Prostate gland (tissue), 2 donors: ENCODE measurements at regions not wholly inside any gene's neighbourhood (a gene's known extent, or its start where the extent isn't known, plus 50 kb on each side); places are given as distances from the start of the nearest gene placed in this dataset.

ENCODE experiments used
- POLR2A ChIP-seq: fragments of 450-650 bp; IDR thresholded peaks from one replicate; pipeline ENCODE4 v1.6.1; 2016; ENCODE audit warnings: antibody characterized with exemption, mild to moderate bottlenecking
- TF ChIP-seq, protein P1 (sequence below), 4 experiments: fragments of 200-600 bp in 2 of 4; fragments of 450-650 bp in 2 of 4; sonication (generic) in 2 of 4; IDR thresholded peaks; 1 replicate in 3 of 4; 2 replicates in 1 of 4; pipeline ENCODE4 v1.5.1; 2016 to 2019; ENCODE audit warnings: antibody characterized with exemption in 4 of 4, mild to moderate bottlenecking in 2 of 4, moderate library complexity in 2 of 4

DNA sequence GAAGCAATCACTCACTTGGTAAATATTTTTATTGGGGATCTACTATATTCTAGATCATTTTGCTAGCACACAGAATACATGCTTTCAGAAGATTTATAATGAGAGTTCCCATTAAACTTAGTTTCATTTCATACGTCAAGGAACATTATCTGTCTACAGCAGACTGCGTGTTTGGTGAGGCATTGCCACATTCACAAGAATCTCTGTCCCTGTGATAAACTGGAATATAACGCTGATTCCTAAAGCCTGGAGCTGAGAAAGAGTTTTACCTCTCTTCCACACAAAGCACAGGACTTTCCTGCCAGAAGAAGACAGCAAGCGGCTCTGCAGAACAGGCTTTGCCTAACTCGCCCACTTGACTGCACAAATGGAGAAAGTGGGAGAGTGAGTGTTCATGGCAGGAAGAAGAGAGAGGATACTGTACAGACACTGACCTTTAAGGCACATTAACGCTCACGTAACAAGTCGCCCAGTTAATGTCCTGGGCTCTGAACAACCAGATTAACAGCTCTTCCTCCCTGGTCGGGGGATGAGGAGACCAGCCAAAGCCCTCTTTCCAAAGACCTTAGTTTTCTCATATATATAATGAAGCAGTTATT is 356.2 kb downstream of the GPD2 start:
- TF ChIP-seq, protein P1, sequence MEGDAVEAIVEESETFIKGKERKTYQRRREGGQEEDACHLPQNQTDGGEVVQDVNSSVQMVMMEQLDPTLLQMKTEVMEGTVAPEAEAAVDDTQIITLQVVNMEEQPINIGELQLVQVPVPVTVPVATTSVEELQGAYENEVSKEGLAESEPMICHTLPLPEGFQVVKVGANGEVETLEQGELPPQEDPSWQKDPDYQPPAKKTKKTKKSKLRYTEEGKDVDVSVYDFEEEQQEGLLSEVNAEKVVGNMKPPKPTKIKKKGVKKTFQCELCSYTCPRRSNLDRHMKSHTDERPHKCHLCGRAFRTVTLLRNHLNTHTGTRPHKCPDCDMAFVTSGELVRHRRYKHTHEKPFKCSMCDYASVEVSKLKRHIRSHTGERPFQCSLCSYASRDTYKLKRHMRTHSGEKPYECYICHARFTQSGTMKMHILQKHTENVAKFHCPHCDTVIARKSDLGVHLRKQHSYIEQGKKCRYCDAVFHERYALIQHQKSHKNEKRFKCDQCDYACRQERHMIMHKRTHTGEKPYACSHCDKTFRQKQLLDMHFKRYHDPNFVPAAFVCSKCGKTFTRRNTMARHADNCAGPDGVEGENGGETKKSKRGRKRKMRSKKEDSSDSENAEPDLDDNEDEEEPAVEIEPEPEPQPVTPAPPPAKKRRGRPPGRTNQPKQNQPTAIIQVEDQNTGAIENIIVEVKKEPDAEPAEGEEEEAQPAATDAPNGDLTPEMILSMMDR (IDR thresholded peaks at IDR 0.05): no peak
- no peak for TF ChIP-seq POLR2A
